ENCODE measurements at regions not wholly inside any gene's neighbourhood (a gene's known extent, or its start where the extent isn't known, plus 50 kb on each side); places are given as distances from the start of the nearest gene placed in this dataset.

- DNase-seq (no peak), ATAC-seq (no peak)
- H3K36me3 ChIP-seq: no peaks in the 10 kb centered on the region
- H3K4me1 ChIP-seq: no peaks in the 10 kb centered on the region
- H3K27ac ChIP-seq: no peak overlapping the region
- H3K27me3 ChIP-seq (ENCODE audit: low read depth): no peaks in the 10 kb centered on the region
- H3K4me3 ChIP-seq: no peak overlapping the region
- intact Hi-C loops (cut with DNase I): no loop called here
- H3K9me3 ChIP-seq: no peaks in the 10 kb centered on the region
- TF ChIP-seq CTCF (IDR thresholded peaks at IDR 0.05): no peak
These were observed 594.0 kb upstream of the TENM4 start for GRCh38 chr11:80034801-80035200.

GRCh38 chr11:80031014-80031600, 590.3 kb upstream of the TENM4 start:
- intact Hi-C loops (cut with DNase I): no loop called here
- Histone ChIP-seq H3K27ac (no peak overlapping the region), H3K36me3 (no peaks in the 10 kb centered on the region), H3K4me3 (no peak overlapping the region), H3K9me3 (no peaks in the 10 kb centered on the region), H3K27me3 (ENCODE audit: low read depth) (no peaks in the 10 kb centered on the region), H3K4me1 (no peaks in the 10 kb centered on the region)
- no peak for DNase-seq
- TF ChIP-seq CTCF (IDR thresholded peaks at IDR 0.05): no peak
- no peak for ATAC-seq

GRCh38 chr11:80028998-80029397, 588.2 kb upstream of the TENM4 start:
- no peak for ATAC-seq
- H3K27ac ChIP-seq: no peak overlapping the region
- TF ChIP-seq CTCF (IDR thresholded peaks at IDR 0.05): no peak
- no peaks in the 10 kb centered on the region for H3K4me1 ChIP-seq
- no peaks in the 10 kb centered on the region for H3K9me3 ChIP-seq
- H3K27me3 ChIP-seq (ENCODE audit: low read depth): no peaks in the 10 kb centered on the region
- H3K36me3 ChIP-seq: no peaks in the 10 kb centered on the region
- intact Hi-C loops (cut with DNase I): no loop called here
- DNase-seq: no peak
- H3K4me3 ChIP-seq: no peak overlapping the region

- intact Hi-C loops (cut with DNase I): no loop called here
- H3K9me3 ChIP-seq: no peaks in the 10 kb centered on the region
- no peak for ATAC-seq
- H3K27me3 ChIP-seq (ENCODE audit: low read depth): no peaks in the 10 kb centered on the region
- TF ChIP-seq CTCF (IDR thresholded peaks at IDR 0.05): no peak
- DNase-seq: no peak
- no peaks in the 10 kb centered on the region for H3K4me1 ChIP-seq
- H3K4me3 ChIP-seq: no peak overlapping the region
- H3K27ac ChIP-seq: no peak overlapping the region
- no peaks in the 10 kb centered on the region for H3K36me3 ChIP-seq
These were observed 583.3 kb upstream of the TENM4 start for GRCh38 chr11:80024119-80024518.

- Histone ChIP-seq H3K36me3 (no peaks in the 10 kb centered on the region), H3K4me3 (no peak overlapping the region), H3K9me3 (no peaks in the 10 kb centered on the region), H3K27me3 (ENCODE audit: low read depth) (no peaks in the 10 kb centered on the region), H3K4me1 (no peaks in the 10 kb centered on the region), H3K27ac (no peak overlapping the region)
- DNase-seq (no peak), ATAC-seq (no peak)
- intact Hi-C loops (cut with DNase I): no loop called here
- TF ChIP-seq CTCF (IDR thresholded peaks at IDR 0.05): no peak
These were observed 582.6 kb upstream of the TENM4 start for GRCh38 chr11:80023386-80023785.

- no peak for ATAC-seq
- no peaks in the 10 kb centered on the region for H3K36me3 ChIP-seq
- H3K27me3 ChIP-seq (ENCODE audit: low read depth): no peaks in the 10 kb centered on the region
- H3K27ac ChIP-seq: no peak overlapping the region
- no peak for TF ChIP-seq CTCF (IDR thresholded peaks at IDR 0.05)
- intact Hi-C loops (cut with DNase I): no loop called here
- H3K9me3 ChIP-seq: no peaks in the 10 kb centered on the region
- no peaks in the 10 kb centered on the region for H3K4me1 ChIP-seq
- no peak overlapping the region for H3K4me3 ChIP-seq
- DNase-seq: no peak
These were observed 569.7 kb upstream of the TENM4 start for GRCh38 chr11:80010536-80010935.

Data from lower lobe of right lung (tissue), 2 donors.